ENCODE measurements at regions not wholly inside any gene's neighbourhood (a gene's known extent, or its start where the extent isn't known, plus 50 kb on each side); places are given as distances from the start of the nearest gene placed in this dataset.
"Not testable (repeated sequence)": the region's sequence is repeated elsewhere in the genome, so short reads cannot be mapped to it uniquely, and the experiment has no call there.

DNA sequence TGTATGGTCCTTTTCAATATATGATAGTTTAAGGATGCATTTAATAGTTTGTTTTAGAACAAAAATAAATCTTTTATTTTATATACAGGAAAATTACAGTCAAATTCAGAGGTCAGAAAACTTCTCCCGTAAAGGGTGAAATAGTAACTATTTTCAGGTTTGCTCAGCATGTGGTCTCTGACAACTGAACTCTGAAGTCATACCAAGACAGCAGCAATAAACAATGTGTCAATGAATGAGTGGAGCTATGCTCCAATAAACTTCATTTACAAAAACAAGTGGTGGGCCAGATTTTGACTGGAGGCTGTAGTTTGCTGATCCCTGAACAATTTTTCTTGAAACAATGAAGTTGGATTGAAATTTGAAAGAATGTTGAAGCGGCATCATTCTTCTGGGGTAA, 123.6 kb downstream of the ZNF248 start:
- no peaks in the 10 kb centered on the region for H3K36me3 Mint-ChIP-seq
- CTCF ChIA-PET = no interaction called here
- DNase-seq (no peak), ATAC-seq (no peak)
- no peaks in the 10 kb centered on the region for H3K27me3 Mint-ChIP-seq
- H3K9me3 Mint-ChIP-seq (ENCODE audit: low read depth) = peaks cover 8% of the 10 kb centered on the region
- no peak overlapping the region for H3K27ac Mint-ChIP-seq
- no peak overlapping the region for H3K4me3 Mint-ChIP-seq
- H3K4me1 Mint-ChIP-seq = peaks cover 10% of the 10 kb centered on the region

DNA sequence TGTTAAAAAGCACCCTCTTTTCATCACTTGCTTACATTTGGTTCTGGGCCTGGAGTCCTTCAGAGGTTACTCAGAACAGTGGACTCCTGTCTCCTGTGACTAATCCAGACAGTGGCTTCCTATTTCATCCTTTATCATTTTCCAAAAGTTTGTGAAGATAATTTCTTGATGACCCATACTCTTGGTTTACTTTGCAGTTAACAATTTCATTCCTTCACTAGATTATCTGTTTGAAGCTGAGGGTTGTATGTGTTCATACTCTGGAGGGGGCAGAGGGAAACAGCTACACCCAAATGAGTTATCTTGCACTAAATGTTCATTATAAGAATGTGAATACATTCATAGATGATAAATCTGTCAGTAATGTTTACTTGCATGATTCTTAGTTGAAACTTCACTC, 124.7 kb downstream of the ZNF248 start:
- Mint-ChIP-seq H3K9me3 (ENCODE audit: low read depth) (peaks cover 8% of the 10 kb centered on the region), H3K4me1 (peaks cover 10% of the 10 kb centered on the region)

DNA sequence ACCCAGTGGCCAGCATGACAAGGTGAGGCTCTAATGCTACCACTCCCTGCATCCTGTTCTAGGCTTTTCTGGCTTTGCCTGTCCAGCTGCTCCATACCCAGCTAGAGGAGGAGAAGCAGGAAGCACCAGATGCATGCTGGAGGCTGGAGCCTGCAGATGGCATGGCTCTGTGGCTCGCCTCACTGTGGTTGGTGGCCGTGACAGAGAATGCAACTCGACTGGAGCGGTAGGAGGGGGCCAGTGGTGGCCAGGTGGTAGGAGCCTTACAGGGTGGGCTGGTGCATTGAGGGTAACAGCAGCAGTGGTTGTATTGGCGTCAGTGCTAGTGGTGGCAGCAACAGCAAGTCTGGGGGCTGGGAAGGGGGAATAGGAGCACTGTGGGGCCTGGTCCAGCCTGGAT, 128.6 kb downstream of the ZNF248 start:
- peaks cover under 1% of the 10 kb centered on the region for H3K4me1 Mint-ChIP-seq
- no peak for ATAC-seq
- peaks cover 3% of the 10 kb centered on the region for H3K9me3 Mint-ChIP-seq (ENCODE audit: low read depth)
- H3K27ac Mint-ChIP-seq = no peak overlapping the region
- no peak for DNase-seq
- CTCF ChIA-PET = no interaction called here
- H3K4me3 Mint-ChIP-seq = no peak overlapping the region
- H3K36me3 Mint-ChIP-seq = no peaks in the 10 kb centered on the region
- no peaks in the 10 kb centered on the region for H3K27me3 Mint-ChIP-seq

More for the DNA sequence above, 124.7 kb downstream of the ZNF248 start:
- CTCF ChIA-PET = no interaction called here
- DNase-seq (no peak), ATAC-seq (no peak)
- no peak overlapping the region for H3K4me3 Mint-ChIP-seq
- H3K27ac Mint-ChIP-seq = no peak overlapping the region
- no peaks in the 10 kb centered on the region for H3K36me3 Mint-ChIP-seq
- H3K27me3 Mint-ChIP-seq = no peaks in the 10 kb centered on the region

GRCh38 chr10:37727491-37728352, 129.7 kb downstream of the ZNF248 start:
- no peak for ATAC-seq
- Mint-ChIP-seq H3K4me1 (no peaks in the 10 kb centered on the region), H3K27me3 (no peaks in the 10 kb centered on the region), H3K4me3 (no peak overlapping the region), H3K36me3 (no peaks in the 10 kb centered on the region), H3K27ac (no peak overlapping the region), H3K9me3 (ENCODE audit: low read depth) (peaks cover 2% of the 10 kb centered on the region)
- CTCF ChIA-PET = no interaction called here
- no peak for DNase-seq

DNA sequence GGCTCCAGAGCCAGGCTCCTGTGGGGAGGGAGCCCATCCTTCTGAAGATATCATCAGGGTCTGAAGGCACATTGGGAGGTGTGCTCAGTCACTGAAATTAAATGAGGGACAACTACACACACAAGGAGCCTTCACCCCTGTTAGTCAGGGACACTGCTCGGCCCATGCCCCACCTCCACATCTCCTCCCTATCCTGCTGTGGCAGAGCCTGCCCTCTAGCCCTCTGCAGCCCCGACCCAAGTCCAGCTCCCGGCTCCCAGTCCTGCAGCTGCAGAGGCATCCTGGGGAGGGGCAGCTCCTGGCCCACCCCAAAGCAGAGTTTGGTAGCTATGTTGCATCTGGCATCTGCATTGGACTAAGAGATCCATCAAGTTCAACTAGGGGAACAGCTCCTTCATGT, 136.3 kb downstream of the ZNF248 start:
- ATAC-seq (no peak), DNase-seq (no peak)
- CTCF ChIA-PET = no interaction called here
- Mint-ChIP-seq H3K27me3 (no peaks in the 10 kb centered on the region), H3K9me3 (ENCODE audit: low read depth) (peaks cover 7% of the 10 kb centered on the region), H3K27ac (no peak overlapping the region), H3K36me3 (no peaks in the 10 kb centered on the region), H3K4me1 (no peaks in the 10 kb centered on the region), H3K4me3 (no peak overlapping the region)

- CTCF ChIA-PET = not testable (repeated sequence)
- peaks cover 12% of the 10 kb centered on the region for H3K9me3 Mint-ChIP-seq (ENCODE audit: low read depth)
Observed at GRCh38 chr10:37718060-37718459, 139.3 kb downstream of the ZNF248 start.

DNA sequence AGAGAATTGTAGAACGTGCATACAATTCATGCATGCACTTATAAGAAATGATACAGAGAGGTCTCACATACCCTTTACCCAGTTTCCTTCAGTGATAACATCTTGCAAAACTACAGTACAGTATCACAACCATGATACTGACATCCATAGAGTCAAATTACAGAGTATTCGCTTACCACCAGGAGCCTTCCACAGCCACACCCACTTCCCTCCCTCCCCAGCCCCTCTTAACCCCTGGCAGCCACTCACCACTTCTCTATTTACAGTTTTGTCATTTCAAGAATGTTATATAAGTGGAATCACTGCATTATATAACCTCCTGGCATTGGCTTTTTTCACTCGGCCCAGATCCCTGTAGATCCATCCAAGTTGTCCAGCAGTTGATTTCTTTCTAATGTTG, 143.8 kb downstream of the ZNF248 start:
- Mint-ChIP-seq H3K27me3 (no peaks in the 10 kb centered on the region), H3K27ac (no peak overlapping the region), H3K4me3 (no peak overlapping the region), H3K9me3 (ENCODE audit: low read depth) (peaks cover 7% of the 10 kb centered on the region), H3K4me1 (no peaks in the 10 kb centered on the region), H3K36me3 (no peaks in the 10 kb centered on the region)
- CTCF ChIA-PET = no interaction called here
- ATAC-seq = no peak
- DNase-seq = no peak

More at GRCh38 chr10:37718060-37718459, 139.3 kb downstream of the ZNF248 start:
- not testable (repeated sequence) for ATAC-seq, H3K36me3 Mint-ChIP-seq, DNase-seq, H3K27me3 Mint-ChIP-seq, H3K4me3 Mint-ChIP-seq, H3K27ac Mint-ChIP-seq, H3K4me1 Mint-ChIP-seq

DNA sequence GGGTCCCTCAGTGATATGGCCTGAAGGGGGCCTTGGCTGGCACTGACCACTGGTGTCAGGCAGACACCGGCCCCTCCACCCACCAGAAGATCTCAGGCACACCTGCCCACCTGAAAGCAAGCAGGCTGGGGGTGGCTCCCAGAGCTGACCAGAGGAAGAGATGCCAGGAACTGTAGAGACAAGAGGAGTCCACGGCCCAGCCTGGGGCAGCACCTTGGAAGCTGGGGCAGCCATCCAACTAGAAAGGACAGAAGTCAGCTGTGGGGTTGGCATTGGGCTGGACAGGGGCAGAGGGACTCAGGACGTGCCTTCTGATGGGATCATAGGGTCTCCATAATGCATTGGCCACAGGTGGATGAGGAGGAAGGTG, 144.3 kb downstream of the ZNF248 start:
- CTCF ChIA-PET = no interaction called here
- DNase-seq (no peak), ATAC-seq (no peak)
- Mint-ChIP-seq H3K4me3 (no peak overlapping the region), H3K27me3 (no peaks in the 10 kb centered on the region), H3K9me3 (ENCODE audit: low read depth) (peaks cover 7% of the 10 kb centered on the region), H3K4me1 (no peaks in the 10 kb centered on the region), H3K27ac (no peak overlapping the region), H3K36me3 (no peaks in the 10 kb centered on the region)

GRCh38 chr10:37712489-37713131, 144.8 kb downstream of the ZNF248 start:
- DNase-seq (no peak), ATAC-seq (no peak)
- CTCF ChIA-PET = no interaction called here
- Mint-ChIP-seq H3K4me3 (no peak overlapping the region), H3K9me3 (ENCODE audit: low read depth) (peaks cover 7% of the 10 kb centered on the region), H3K27ac (no peak overlapping the region), H3K4me1 (no peaks in the 10 kb centered on the region), H3K36me3 (no peaks in the 10 kb centered on the region), H3K27me3 (no peaks in the 10 kb centered on the region)

DNA sequence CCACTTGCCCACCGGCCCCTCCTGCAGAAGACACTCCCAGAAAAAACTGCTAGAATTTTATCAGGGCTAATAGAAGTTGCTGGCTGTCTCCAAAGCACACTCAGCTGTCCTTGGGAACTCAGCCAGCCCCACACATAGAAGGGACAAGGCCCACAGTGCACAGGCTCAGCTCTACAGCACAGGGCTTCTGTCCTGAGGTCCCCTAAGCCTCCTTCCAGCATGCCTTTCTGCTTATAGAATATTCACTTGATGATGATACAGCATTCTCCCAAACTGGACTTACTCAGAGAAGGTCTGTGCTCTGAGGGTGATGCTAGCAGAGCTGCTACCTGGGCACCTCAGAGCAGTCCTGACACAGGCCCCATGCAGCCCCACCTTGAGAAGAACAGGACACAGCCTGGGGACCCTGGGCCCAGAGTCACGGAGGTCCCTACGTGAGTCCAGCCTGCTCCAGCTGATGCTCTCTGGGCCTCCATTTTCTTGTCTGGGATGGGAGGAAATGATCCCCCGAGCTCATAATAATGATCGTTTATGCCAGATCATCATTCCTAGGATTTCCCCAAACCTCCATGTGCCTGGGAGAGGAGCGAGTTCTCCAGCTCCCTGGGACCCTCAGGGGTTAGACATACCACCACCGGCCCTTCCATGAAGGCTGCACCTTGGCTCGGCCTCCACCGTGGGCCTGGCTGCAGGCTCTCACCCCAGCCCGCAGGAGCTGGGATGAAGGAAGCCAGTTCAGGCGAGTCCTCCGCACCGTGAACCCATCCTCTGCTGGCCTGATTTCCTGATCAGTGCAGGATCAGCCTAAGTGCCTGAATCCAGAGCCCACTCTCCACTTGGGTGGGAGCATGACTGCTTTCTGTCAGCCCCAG, 145.6 kb downstream of the ZNF248 start:
- H3K4me1 Mint-ChIP-seq = no peaks in the 10 kb centered on the region
- H3K27ac Mint-ChIP-seq = no peak overlapping the region
- no peak for DNase-seq
- CTCF ChIA-PET = no interaction called here
- H3K4me3 Mint-ChIP-seq = no peak overlapping the region
- H3K36me3 Mint-ChIP-seq = no peaks in the 10 kb centered on the region
- no peaks in the 10 kb centered on the region for H3K27me3 Mint-ChIP-seq
- peaks cover 7% of the 10 kb centered on the region for H3K9me3 Mint-ChIP-seq (ENCODE audit: low read depth)
- no peak for ATAC-seq

DNA sequence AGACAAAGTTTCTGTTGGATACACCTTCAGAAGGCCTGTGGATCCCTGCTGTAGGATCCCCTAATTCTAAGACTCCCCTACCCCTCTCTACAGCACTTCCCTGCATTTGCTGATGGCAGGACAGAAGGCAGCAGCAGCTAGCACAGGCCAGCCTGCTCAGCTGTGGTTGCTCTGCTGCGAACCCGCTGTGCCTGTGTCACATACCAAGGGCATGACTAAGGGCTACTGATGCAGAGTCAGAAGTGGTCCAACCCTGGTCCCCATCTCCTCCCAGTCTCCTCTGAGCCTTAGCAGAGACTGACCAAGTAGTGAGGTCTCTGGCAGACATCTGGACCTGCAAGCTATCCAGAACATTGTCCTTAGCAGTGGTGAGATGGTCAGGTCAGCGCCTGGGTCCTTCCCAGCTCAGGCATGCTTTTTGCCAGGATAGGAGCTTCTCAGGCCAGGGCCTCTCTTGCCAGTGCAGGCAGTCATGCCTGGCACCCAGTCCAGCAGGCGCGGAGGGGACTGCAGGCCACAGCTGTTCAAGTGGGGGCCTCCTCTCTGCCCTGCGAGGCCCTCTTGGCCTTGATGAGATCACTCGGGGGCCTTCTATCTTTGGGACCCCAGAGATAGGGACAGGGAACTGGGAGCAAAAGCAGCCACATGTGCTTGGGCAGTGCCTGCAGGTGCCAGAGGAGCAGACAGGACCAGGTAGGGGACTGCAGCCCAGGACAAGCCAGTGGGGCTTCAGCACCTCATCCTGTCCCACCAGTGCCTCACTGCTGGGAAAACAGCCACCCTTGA, 146.4 kb downstream of the ZNF248 start:
- ATAC-seq = no peak
- H3K27me3 Mint-ChIP-seq = no peaks in the 10 kb centered on the region
- CTCF ChIA-PET = no interaction called here

DNA sequence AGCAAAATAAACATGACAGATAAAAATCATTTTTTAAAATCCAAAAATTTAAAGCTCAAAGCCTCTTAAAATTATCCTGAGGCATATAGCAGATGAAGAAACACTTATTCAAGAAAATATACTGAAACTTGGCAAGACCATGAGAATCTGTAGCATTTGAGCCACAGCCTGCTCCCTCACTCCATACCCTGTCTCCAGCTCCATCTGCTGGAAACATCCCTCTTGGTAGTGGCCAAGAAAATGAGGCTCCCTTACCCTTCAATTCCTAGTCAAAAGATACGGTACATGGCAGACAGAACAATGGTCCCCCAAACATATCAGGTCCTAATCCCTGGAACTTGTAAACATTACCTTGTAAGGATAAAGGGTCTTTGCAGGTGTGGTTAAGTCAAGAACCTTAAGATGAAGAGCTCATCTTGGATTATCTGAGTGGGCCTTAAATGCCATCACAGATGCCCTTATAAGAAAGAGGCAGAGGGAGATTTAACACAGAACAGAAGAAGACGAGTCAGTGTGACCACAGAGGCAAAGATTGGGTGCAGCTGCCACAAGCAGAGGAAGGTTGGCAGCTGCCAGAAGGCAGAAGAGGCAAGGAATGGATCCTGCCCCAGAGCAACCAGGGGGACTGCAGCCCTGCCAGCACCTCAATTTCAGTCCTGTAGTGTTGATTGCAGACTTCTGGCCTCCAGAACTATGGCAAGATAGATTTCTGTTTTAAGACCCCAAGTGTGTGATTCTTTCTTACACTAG, 149.4 kb downstream of the ZNF248 start:
- Mint-ChIP-seq H3K4me1 (no peaks in the 10 kb centered on the region), H3K27ac (no peak overlapping the region), H3K27me3 (no peaks in the 10 kb centered on the region), H3K36me3 (no peaks in the 10 kb centered on the region), H3K9me3 (ENCODE audit: low read depth) (no peaks in the 10 kb centered on the region), H3K4me3 (no peak overlapping the region)
- CTCF ChIA-PET = no interaction called here
- DNase-seq (no peak), ATAC-seq (no peak)

More for the DNA sequence above, 146.4 kb downstream of the ZNF248 start:
- H3K27ac Mint-ChIP-seq = no peak overlapping the region
- H3K4me3 Mint-ChIP-seq = no peak overlapping the region
- peaks cover 4% of the 10 kb centered on the region for H3K9me3 Mint-ChIP-seq (ENCODE audit: low read depth)
- no peaks in the 10 kb centered on the region for H3K4me1 Mint-ChIP-seq
- no peak for DNase-seq
- H3K36me3 Mint-ChIP-seq = no peaks in the 10 kb centered on the region

DNA sequence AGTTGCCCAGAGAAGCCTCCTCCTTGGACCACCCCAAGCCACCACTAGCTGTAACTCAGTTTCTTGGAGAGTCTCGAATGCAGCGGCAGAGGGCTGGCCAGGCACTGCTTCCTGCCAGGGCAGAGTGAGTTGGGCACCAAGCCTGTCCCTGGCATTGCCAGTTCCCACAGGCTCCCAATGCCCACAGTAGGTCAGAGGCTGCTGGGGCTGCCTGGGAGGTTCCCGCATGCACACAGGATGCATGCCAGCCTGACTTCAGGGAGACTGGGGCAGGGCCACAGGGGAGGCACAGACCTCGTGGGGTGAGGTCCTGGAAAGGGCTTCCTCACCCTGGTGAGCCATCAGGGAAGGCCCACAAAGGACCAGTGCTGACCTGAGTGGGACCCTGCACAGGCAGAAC, 152.8 kb downstream of the ZNF248 start:
- no peak overlapping the region for H3K27ac Mint-ChIP-seq
- no peaks in the 10 kb centered on the region for H3K4me1 Mint-ChIP-seq
- DNase-seq (no peak), ATAC-seq (no peak)
- no peak overlapping the region for H3K4me3 Mint-ChIP-seq
- no peaks in the 10 kb centered on the region for H3K36me3 Mint-ChIP-seq
- H3K27me3 Mint-ChIP-seq = no peaks in the 10 kb centered on the region
- H3K9me3 Mint-ChIP-seq (ENCODE audit: low read depth) = no peaks in the 10 kb centered on the region
- CTCF ChIA-PET = no interaction called here
